ENCODE measurements at regions not wholly inside any gene's neighbourhood (a gene's known extent, or its start where the extent isn't known, plus 50 kb on each side); places are given as distances from the start of the nearest gene placed in this dataset.

GRCh38 chr13:85266771-85267170 lies 532.4 kb downstream of the SLITRK6 start:
- no peak for TF ChIP-seq EZH2phosphoT487 (IDR thresholded peaks at IDR 0.05; ENCODE audit: insufficient read depth, low read depth)
- TF ChIP-seq EZH2 (IDR thresholded peaks at IDR 0.05; ENCODE audit: insufficient read depth, poor library complexity, severe bottlenecking), result no peak
